Adrenal gland (tissue), 9 donors: ENCODE measurements at regions not wholly inside any gene's neighbourhood (a gene's known extent, or its start where the extent isn't known, plus 50 kb on each side); places are given as distances from the start of the nearest gene placed in this dataset.

ENCODE experiments used
- DNase-seq, 7 donors: peaks; one replicate each; pipeline ENCODE4 v3.0.0-alpha.2; 2019 to 2020
- H3K27ac ChIP-seq, 5 donors: fragments of 200-600 bp; sonication (generic) in 4 of 5; 1 replicate in 3 of 5; 2 replicates in 2 of 5; pipeline versions ENCODE4 v1.5.1 to v1.8.0; 2016 to 2020; ENCODE audit warnings: mild to moderate bottlenecking in 1 of 5
- H3K27me3 ChIP-seq: fragments of 200-600 bp; 2 replicates; pipeline ENCODE4 v1.8.0; 2021
- H3K36me3 ChIP-seq, 2 donors: fragments of 200-600 bp; replicated peaks in 1 of 2; 1 replicate in 1 of 2; 2 replicates in 1 of 2; pipeline versions ENCODE4 v1.5.1 to v1.8.0; 2018 to 2022
- H3K4me1 ChIP-seq, 2 donors: fragments of 200-600 bp; replicated peaks in 1 of 2; 1 replicate in 1 of 2; 2 replicates in 1 of 2; pipeline versions ENCODE4 v1.5.1 to v1.8.0; 2018 to 2021
- H3K4me3 ChIP-seq, 4 donors: fragments of 200-600 bp; sonication (generic) in 3 of 4; one replicate each; pipeline ENCODE4 v1.5.1; 2016 to 2018
- H3K9me3 ChIP-seq, 3 donors: fragments of 200-600 bp; sonication (generic) in 1 of 3; replicated peaks in 1 of 3; 1 replicate in 2 of 3; 2 replicates in 1 of 3; pipeline versions ENCODE4 v1.5.1 to v1.8.0; 2016 to 2021
- CTCF ChIP-seq, 6 experiments: fragments of 450-650 bp in 4 of 6; fragments of 200-600 bp in 2 of 6; sonication (generic) in 1 of 6; IDR thresholded peaks; 1 replicate in 5 of 6; 2 replicates in 1 of 6; pipeline versions ENCODE4 v1.5.1 to v1.8.0; 2016 to 2021; ENCODE audit warnings: antibody characterized with exemption in 6 of 6, mild to moderate bottlenecking in 2 of 6, moderate library complexity in 1 of 6
- POLR2A ChIP-seq, 2 donors: fragments of 450-650 bp; IDR thresholded peaks; one replicate each; pipeline ENCODE4 v1.6.1; 2017; ENCODE audit warnings: antibody characterized with exemption in 2 of 2, mild to moderate bottlenecking in 2 of 2, moderate library complexity in 1 of 2
- WGBS, 4 donors: extraction: QIAGEN DNeasy Blood & Tissue Kit in 2 of 4; methylation state at CpG; one replicate each; pipeline versions ENCODE4 v1.1.5 to v1.1.7; 2013 to 2017; 5-methylcytosine and 5-hydroxymethylcytosine counted together
- intact Hi-C, 2 donors: fragments of 100-400 bp; cut with DNase I; formaldehyde crosslinking; loops; one replicate each; pipeline versions ENCODE4 v1.14.1 to v1.15.0; 2022 to 2023
- donor health status: healthy with polysubstance abuse.
- donor health status: Bipolar disorder and iron deficiency.
- donor health status: DM: yes; HTN: yes; CAD: no.
- donor health status: DM: no; HTN: no; CAD: no.
- donor health status: DM: no; HTN: no; CAD: no.

- Histone ChIP-seq H3K4me3 (no peak overlapping the region), H3K36me3 (no peaks in the 10 kb centered on the region), H3K27me3 (no peaks in the 10 kb centered on the region), H3K27ac (no peak overlapping the region), H3K4me1 (no peaks in the 10 kb centered on the region), H3K9me3 (no peaks in the 10 kb centered on the region)
- 60 to 85% (median 79%) methylated on average over 2 of the region's 2 CpGs for WGBS, 4 donors
- no peak for DNase-seq
- intact Hi-C loops = no loop called here
- TF ChIP-seq POLR2A (IDR thresholded peaks at IDR 0.05) (no peak), CTCF (IDR thresholded peaks at IDR 0.05) (no peak)
These were observed 166.4 kb downstream of the TFAP2C start for GRCh38 chr20:56795492-56795891.

GRCh38 chr20:56796345-56796744 lies 167.2 kb downstream of the TFAP2C start:
- no peak for TF ChIP-seq CTCF (IDR thresholded peaks at IDR 0.05)
- no peaks in the 10 kb centered on the region for H3K4me1 ChIP-seq
- H3K9me3 ChIP-seq = no peaks in the 10 kb centered on the region
- 62 to 75% (median 67%) methylated on average over 3 of the region's 3 CpGs for WGBS, 4 donors
- no peak overlapping the region for H3K4me3 ChIP-seq
- no peak for DNase-seq
- H3K27ac ChIP-seq = no peak overlapping the region
- intact Hi-C loops = no loop called here
- H3K27me3 ChIP-seq = no peaks in the 10 kb centered on the region
- no peaks in the 10 kb centered on the region for H3K36me3 ChIP-seq

- no peak for TF ChIP-seq POLR2A (IDR thresholded peaks at IDR 0.05)
- TF ChIP-seq CTCF (IDR thresholded peaks at IDR 0.05) = no peak
- no peaks in the 10 kb centered on the region for H3K36me3 ChIP-seq
- intact Hi-C loops = no loop called here
- no peak for DNase-seq
- H3K9me3 ChIP-seq = no peaks in the 10 kb centered on the region
- no peaks in the 10 kb centered on the region for H3K4me1 ChIP-seq
- 61 to 88% (median 71%) methylated on average over 2 of the region's 2 CpGs for WGBS, 4 donors
- no peaks in the 10 kb centered on the region for H3K27me3 ChIP-seq
- H3K4me3 ChIP-seq = no peak overlapping the region
- no peak overlapping the region for H3K27ac ChIP-seq
These were observed 167.9 kb downstream of the TFAP2C start for GRCh38 chr20:56797023-56797422.

- Histone ChIP-seq H3K27ac (no peak overlapping the region), H3K4me1 (no peaks in the 10 kb centered on the region), H3K9me3 (no peaks in the 10 kb centered on the region), H3K36me3 (no peaks in the 10 kb centered on the region), H3K4me3 (no peak overlapping the region), H3K27me3 (no peaks in the 10 kb centered on the region)
- 70 to 90% (median 79%) methylated on average over 1 of the region's 1 CpG for WGBS, 4 donors
- no peak for DNase-seq
- TF ChIP-seq POLR2A (IDR thresholded peaks at IDR 0.05) = no peak
- no peak for TF ChIP-seq CTCF (IDR thresholded peaks at IDR 0.05)
- intact Hi-C loops = no loop called here
These were observed 169.5 kb downstream of the TFAP2C start for GRCh38 chr20:56798634-56799033.
